Right lobe of liver (tissue), 6 donors: ENCODE measurements at regions not wholly inside any gene's neighbourhood (a gene's known extent, or its start where the extent isn't known, plus 50 kb on each side); places are given as distances from the start of the nearest gene placed in this dataset.

Experiments
- ATAC-seq, 4 donors: fragments of 200-7000 bp; cut with Tn5 transposase; one replicate each; pipeline ENCODE4 v1.9.1; 2020; ENCODE audit warnings: mild to moderate bottlenecking in 4 of 4, moderate library complexity in 4 of 4
- DNase-seq, 3 donors: peaks; one replicate each; pipeline ENCODE4 v3.0.0-alpha.2; 2020
- H3K27ac ChIP-seq, 3 donors: fragments of 200-600 bp; one replicate each; pipeline ENCODE4 v1.8.0; 2022
- H3K27me3 ChIP-seq, 2 donors: fragments of 200-600 bp; one replicate each; pipeline ENCODE4 v1.8.0; 2022
- H3K36me3 ChIP-seq, 4 donors: fragments of 200-600 bp; sonication (generic) in 1 of 4; one replicate each; pipeline versions ENCODE4 v1.5.1 to v1.8.0; 2017 to 2022; ENCODE audit warnings: control low read depth in 1 of 4
- H3K4me1 ChIP-seq, 4 donors: fragments of 200-600 bp; sonication (generic) in 1 of 4; one replicate each; pipeline versions ENCODE4 v1.5.1 to v1.8.0; 2017 to 2022; ENCODE audit warnings: control low read depth in 1 of 4
- H3K4me3 ChIP-seq, 3 donors: fragments of 200-600 bp; one replicate each; pipeline ENCODE4 v1.8.0; 2022
- H3K9me3 ChIP-seq, 4 donors: fragments of 200-600 bp; sonication (generic) in 1 of 4; one replicate each; pipeline versions ENCODE4 v1.5.1 to v1.8.0; 2017 to 2022; ENCODE audit warnings: control low read depth in 1 of 4
- CTCF ChIP-seq, 4 donors: fragments of 200-600 bp in 3 of 4; fragments of 450-650 bp in 1 of 4; IDR thresholded peaks; one replicate each; pipeline versions ENCODE4 v1.5.1 to v1.8.0; 2016 to 2022; ENCODE audit warnings: antibody characterized with exemption in 4 of 4, mild to moderate bottlenecking in 2 of 4
- POLR2A ChIP-seq: fragments of 450-650 bp; IDR thresholded peaks from one replicate; pipeline ENCODE4 v1.6.1; 2017; ENCODE audit warnings: antibody characterized with exemption, mild to moderate bottlenecking
- WGBS: methylation state at CpG from one replicate; pipeline ENCODE4 v1.1.6; 2018; ENCODE audit warnings: low coverage, low lambda C conversion rate; ENCODE audit not compliant: insufficient coverage; ENCODE audit errors: missing lambda C conversion rate; 5-methylcytosine and 5-hydroxymethylcytosine counted together
- intact Hi-C, 2 donors: fragments of 100-400 bp; cut with DNase I; formaldehyde crosslinking; loops; one replicate each; pipeline versions ENCODE4 v1.11.2 to v1.14.1; 2022
- donor health status: DM: no; HTN: yes; CAD: no.
- donor health status: DM: no; HTN: no; CAD: no.
- donor health status: DM: no; HTN: no; CAD: no.
- donor health status: DM: no; HTN: yes; CAD: no.
- donor health status: DM: no; HTN: yes; CAD: no.

GRCh38 chr4:123215536-123215935 lies 181.1 kb upstream of the SPRY1 start:
- no peak overlapping the region for H3K27ac ChIP-seq
- 83% methylated on average over 1 of the region's 1 CpG for WGBS

GRCh38 chr4:123216543-123216942 lies 180.1 kb upstream of the SPRY1 start:
- Histone ChIP-seq H3K27ac (no peak overlapping the region), H3K36me3 (no peaks in the 10 kb centered on the region), H3K4me3 (no peak overlapping the region), H3K9me3 (no peaks in the 10 kb centered on the region), H3K27me3 (no peaks in the 10 kb centered on the region), H3K4me1 (no peaks in the 10 kb centered on the region)
- DNase-seq (no peak), ATAC-seq (no peak)
- no peak for TF ChIP-seq CTCF (IDR thresholded peaks at IDR 0.05)
- no peak for TF ChIP-seq POLR2A
- WGBS, result 17% methylated on average over 1 of the region's 1 CpG
- intact Hi-C loops, result no loop called here

More at GRCh38 chr4:123215536-123215935, 181.1 kb upstream of the SPRY1 start:
- no peak for DNase-seq
- H3K27me3 ChIP-seq, result no peaks in the 10 kb centered on the region
- TF ChIP-seq POLR2A, result no peak
- no peak for TF ChIP-seq CTCF (IDR thresholded peaks at IDR 0.05)
- no peak overlapping the region for H3K4me3 ChIP-seq
- H3K9me3 ChIP-seq, result no peaks in the 10 kb centered on the region
- no peak for ATAC-seq
- intact Hi-C loops, result no loop called here
- H3K36me3 ChIP-seq, result no peaks in the 10 kb centered on the region
- no peaks in the 10 kb centered on the region for H3K4me1 ChIP-seq

- no peak overlapping the region for H3K27ac ChIP-seq
- no peaks in the 10 kb centered on the region for H3K36me3 ChIP-seq
- H3K4me3 ChIP-seq, result no peak overlapping the region
- H3K27me3 ChIP-seq, result no peaks in the 10 kb centered on the region
- intact Hi-C loops, result no loop called here
- DNase-seq, result no peak
- H3K9me3 ChIP-seq, result no peaks in the 10 kb centered on the region
- no peaks in the 10 kb centered on the region for H3K4me1 ChIP-seq
- TF ChIP-seq POLR2A, result no peak
- TF ChIP-seq CTCF (IDR thresholded peaks at IDR 0.05), result no peak
- no peak for ATAC-seq
These were observed 179.6 kb upstream of the SPRY1 start for GRCh38 chr4:123216946-123217345.

- no peaks in the 10 kb centered on the region for H3K9me3 ChIP-seq
- no peak overlapping the region for H3K4me3 ChIP-seq
- H3K27me3 ChIP-seq, result no peaks in the 10 kb centered on the region
- no peak for TF ChIP-seq POLR2A
- TF ChIP-seq CTCF (IDR thresholded peaks at IDR 0.05), result no peak
- ATAC-seq, result no peak
- H3K27ac ChIP-seq, result no peak overlapping the region
- H3K4me1 ChIP-seq, result no peaks in the 10 kb centered on the region
- no peaks in the 10 kb centered on the region for H3K36me3 ChIP-seq
- DNase-seq, result no peak
- 26% methylated on average over 2 of the region's 2 CpGs for WGBS
- intact Hi-C loops, result no loop called here
These were observed 178.9 kb upstream of the SPRY1 start for GRCh38 chr4:123217664-123218063.

- no peak for ATAC-seq
- no peak for DNase-seq
- H3K36me3 ChIP-seq, result no peaks in the 10 kb centered on the region
- no peaks in the 10 kb centered on the region for H3K27me3 ChIP-seq
- no peak for TF ChIP-seq POLR2A
- TF ChIP-seq CTCF (IDR thresholded peaks at IDR 0.05), result no peak
- no peak overlapping the region for H3K27ac ChIP-seq
- no peaks in the 10 kb centered on the region for H3K4me1 ChIP-seq
- no peaks in the 10 kb centered on the region for H3K9me3 ChIP-seq
- 100% methylated on average over 3 of the region's 4 CpGs for WGBS
- intact Hi-C loops, result no loop called here
- no peak overlapping the region for H3K4me3 ChIP-seq
These were observed 177.6 kb upstream of the SPRY1 start for GRCh38 chr4:123218981-123219380.
